ENCODE measurements at regions not wholly inside any gene's neighbourhood (a gene's known extent, or its start where the extent isn't known, plus 50 kb on each side); places are given as distances from the start of the nearest gene placed in this dataset.

DNA sequence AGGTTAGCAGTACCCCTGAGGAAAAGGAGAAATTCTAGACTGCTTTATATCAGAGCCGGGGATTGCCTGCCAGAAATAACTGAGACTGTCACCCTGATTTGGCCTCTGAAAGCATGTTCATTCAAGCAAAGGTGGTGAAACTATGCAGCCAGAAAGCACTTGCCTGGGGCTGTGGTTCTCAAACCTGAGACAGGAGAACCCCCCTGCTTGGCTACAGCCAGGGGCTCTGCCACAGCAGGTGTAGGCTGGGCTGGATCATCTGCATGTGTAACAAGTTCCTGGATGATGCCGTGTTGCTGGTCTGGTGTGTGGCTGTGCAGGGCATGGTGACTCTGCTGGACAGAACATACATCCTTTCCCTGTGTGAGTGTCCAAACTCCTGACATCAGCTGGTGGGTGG lies 157.8 kb downstream of the NXNL2 start:
- no peak for DNase-seq (ENCODE audit: low read depth in 1 of 2, low spot score in 1 of 2)

DNA sequence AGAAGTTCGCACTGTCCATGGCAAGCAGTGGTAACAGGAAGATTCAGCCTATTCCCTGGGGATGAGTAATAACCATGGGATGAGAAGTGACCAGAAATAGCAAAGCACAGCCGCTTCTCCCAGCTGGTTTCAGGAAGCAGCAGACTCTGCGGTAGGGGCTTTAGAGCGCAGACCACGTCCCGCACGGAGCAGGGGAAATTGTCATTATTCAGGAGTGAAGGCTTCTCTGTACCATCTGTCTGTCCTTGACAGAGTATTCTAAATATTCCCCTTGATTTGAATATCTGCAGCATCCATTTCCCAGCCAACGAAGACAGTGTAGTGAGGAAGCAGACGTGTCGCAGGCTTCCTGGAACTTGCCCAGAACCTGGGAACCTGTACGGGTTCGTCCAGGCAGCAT lies 159.6 kb downstream of the NXNL2 start:
- no peak for DNase-seq (ENCODE audit: low read depth in 1 of 2, low spot score in 1 of 2)

DNA sequence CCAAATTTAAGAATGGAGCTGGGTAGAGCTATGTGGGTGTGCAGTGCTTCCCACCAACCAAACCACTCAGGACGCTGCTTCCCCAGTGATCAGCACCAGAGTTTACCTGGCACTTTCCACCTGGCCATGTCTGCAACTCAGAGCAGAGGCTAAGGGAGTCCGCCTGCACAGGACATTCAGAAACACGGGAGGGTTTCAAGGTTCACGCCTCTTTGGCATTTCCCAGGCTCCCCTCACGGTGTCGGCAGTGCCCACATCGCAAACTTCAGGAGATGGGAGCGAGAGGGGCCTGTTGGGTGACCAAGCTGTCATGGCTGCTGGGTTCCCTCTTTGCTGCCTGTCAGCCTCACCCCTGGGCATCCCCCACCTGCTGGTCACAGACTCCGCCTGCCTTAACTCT lies 161.5 kb downstream of the NXNL2 start:
- no peak for DNase-seq (ENCODE audit: low read depth in 1 of 2, low spot score in 1 of 2)

DNA sequence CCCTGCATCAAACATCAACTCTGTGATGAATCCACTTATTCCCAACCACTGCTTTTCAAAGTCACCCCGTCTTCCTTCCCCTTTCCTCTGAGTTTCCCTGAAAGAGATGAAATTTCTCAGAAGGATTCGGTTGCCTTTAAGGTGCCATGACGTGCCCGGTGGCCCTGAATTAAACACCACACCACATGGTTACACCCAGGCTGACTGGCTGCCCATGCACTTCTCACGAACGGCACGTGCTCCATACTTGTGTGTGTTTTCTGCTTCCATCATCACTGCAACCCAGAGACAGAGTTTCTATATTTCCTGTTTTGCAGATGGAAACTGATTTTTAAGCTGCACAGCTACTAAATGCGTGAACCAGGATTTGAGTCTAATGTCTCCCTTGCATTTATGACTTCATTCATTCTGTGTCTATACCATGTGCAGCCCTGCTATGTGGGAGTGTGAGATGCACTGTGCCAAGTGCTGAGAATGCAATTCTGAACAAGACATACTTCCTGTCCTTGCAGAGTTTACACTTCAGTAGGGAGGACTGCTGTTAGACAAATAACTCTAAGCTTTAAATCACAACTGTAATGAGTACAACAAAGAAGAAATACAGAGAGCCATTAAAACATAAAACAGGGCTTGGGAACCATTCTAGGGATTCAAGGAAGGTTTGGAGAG lies 162.9 kb downstream of the NXNL2 start:
- DNase-seq (ENCODE audit: low read depth in 1 of 2, low spot score in 1 of 2), result no peak

DNA sequence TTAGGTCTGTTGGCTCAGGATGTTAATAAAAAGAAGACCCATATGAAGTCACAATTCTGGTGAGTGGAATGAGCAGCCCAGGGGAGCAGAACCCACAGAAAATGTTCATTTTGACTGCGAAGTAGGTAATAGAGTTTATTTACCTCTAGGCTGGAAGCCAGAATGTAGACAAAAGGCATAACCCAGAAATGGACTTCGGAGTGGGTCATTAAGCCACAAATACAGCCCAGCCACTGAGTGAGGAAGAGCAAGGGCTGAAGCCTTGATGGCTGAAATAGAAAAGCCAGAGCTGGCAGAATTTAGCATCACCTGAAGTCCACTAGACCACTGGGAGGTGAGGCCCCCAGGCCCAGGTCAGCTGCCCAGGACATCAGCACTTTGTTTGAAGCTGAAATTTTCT lies 168.0 kb downstream of the NXNL2 start:
- no peak for DNase-seq (ENCODE audit: low read depth in 1 of 2, low spot score in 1 of 2)

DNA sequence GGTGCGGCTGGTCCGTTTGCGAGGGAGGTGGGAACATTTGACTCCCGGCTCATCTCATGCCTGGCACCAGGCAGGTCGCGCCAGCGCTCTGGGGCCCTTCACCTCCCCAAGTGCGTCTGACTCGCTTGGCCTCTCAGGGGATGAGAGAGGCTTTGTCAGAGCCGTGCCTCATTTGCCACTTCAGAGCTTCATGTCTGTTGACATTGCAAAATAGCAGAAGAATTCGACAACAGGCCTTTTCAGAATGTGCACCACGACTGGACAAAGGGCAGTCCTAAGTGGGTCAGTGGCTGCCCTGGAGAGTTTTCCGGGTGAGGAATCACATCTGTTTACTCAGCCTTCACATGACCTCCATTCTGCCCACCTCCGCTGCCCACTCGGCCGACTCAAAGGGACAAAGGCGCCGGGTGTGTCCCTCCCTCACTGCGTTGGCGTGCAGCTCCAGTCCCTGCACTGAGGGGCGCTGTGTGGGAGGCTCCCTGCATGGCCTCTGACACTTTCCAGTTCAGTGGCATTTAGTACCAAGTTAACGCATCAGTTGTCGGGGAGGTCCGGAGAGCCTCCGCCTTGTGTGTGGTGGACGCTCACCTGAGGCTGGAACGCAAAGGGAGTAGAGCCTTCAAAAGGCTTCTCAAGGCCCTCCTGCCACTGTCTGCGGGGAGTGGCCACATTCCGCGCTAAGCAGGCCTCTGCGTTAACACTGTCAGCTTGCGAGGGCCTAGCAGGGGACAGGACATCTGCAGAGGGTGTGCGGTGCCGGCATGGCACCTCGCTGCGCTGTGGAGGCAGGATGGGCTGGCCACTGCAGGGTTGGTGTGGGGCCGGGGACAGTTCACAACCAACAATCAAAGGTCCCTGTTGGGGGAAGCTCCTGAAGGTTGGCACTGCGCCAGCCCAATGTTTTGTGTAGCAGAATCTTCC lies 171.5 kb downstream of the NXNL2 start:
- no peak for DNase-seq (ENCODE audit: low read depth in 1 of 2, low spot score in 1 of 2)

DNA sequence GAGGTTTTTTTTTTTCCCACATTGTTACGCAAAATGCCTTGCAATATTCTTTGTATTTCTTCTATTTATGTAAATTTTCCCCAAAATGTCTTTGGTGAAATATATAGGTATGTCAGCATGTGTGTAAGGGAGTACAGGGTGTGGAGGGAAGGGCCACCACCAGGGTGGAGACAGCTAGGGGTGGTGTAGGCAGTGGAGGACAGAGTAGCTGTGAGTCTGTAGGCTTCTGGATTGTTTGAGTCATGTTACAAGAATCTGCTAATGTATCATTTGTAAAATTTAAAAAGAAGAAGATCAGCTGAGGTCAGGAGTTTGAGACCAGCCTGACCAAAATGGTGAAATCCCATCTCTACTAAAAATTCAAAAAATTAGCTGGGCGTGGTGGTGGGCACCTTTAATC lies 175.5 kb downstream of the NXNL2 start:
- DNase-seq (ENCODE audit: low read depth in 1 of 2, low spot score in 1 of 2), result no peak

DNA sequence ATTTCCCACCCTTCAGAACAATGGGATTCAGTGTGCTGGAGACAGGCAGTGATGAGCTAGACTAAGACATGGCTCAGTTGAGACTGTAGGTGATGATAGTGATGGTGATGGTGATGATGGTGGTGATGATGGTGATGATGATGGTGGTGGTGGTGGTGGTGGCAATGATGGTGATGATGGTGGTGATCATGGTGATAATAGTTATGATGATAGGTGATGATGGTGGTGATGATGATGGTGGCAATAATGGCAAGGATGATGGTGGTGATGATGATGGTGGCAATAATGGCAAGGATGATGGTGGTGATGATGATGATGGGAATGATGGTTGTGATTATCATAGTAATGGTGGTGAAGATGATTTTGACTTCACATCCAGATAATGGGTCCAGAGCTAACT lies 176.7 kb downstream of the NXNL2 start:
- no peak for DNase-seq (ENCODE audit: low read depth in 1 of 2, low spot score in 1 of 2)

DNA sequence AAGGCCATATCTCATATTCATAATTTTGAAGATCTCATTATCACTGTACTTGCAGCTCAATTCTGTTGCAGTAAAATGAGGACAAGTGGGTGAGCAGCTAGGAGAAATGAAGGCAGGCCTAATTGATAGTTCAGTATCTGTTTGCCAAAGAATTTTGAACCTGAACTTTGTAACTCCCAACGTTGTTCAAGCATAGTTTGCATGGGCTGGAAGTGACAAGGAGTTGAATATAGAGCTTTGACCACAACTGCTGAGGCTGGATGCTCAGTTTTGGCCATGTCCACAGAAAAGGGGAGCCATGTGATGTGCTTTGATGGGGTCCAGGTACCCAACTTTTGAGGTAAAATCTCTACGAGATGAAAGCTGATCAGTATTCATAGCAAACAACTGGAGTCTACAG lies 177.5 kb downstream of the NXNL2 start:
- no peak for DNase-seq (ENCODE audit: low read depth in 1 of 2, low spot score in 1 of 2)

DNA sequence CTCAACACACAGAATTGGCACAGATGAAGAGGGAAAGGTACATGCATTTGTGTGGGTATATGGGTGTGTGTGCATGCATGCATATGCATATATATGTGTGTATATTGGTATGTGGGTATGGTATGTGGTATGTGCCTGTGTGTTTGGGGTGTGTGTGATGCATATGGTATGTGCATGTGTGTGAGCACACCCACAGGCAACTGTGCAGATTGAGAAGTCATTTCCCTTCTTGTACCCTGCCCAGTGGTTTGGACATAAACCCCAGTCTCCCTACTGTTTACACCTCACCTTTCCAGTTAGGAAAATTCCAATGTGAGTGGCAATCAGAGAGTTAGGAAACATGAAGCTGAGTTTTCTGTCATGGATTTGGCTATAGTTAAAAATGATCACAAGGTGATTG lies 178.0 kb downstream of the NXNL2 start:
- no peak for DNase-seq (ENCODE audit: low read depth in 1 of 2, low spot score in 1 of 2)

DNA sequence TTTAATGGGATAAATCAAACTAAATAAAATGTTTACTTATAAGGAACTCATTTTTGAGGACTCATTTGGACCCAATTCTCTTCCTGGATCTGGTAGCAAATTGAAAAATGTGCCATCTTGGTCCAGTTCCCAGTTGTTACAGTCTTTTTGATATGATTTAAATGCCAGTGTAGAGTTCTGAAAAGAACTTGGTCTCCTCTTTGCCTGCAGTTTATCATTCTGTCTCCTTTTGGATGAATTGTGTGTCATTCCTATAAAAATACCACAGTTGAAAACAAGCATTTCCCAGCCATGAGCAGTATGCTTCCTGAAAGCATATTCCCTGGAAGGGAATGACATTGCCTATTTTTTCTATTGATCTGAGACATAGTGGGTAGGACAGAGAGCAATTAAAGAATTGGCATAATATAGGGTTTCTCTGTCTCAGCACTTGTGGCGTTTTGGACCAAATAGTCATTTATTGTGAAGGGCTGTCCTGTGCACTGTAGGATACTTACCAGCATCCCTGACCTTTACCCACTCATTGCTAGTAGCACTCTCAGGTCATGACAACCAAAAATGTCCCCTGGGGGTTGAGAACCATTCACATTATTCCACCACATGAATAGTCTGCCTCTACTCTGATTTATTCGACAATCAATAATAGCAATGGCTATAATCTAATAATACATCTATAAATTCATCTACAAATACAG lies 181.8 kb downstream of the NXNL2 start:
- DNase-seq (ENCODE audit: low read depth in 1 of 2, low spot score in 1 of 2), result no peak

DNA sequence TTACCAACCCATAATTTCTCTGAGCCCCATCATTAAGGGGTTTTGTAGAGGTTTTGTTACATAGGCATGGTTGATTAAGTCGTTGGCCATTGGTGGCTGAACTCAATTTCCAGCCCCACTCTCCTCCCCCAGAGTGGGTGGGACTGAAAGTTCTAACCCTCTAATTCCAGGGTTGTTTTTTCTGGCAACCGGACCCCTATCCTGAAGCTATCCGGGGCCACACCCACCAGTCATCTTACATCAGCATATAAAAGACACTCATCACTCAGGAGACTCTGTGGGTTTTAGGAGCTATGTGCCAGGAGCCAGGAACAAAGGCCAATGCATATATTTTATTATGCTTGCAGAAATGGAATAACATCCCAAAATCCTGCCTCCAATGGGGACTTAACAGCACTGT lies 186.0 kb downstream of the NXNL2 start:
- no peak for DNase-seq (ENCODE audit: low read depth in 1 of 2, low spot score in 1 of 2)

DNA sequence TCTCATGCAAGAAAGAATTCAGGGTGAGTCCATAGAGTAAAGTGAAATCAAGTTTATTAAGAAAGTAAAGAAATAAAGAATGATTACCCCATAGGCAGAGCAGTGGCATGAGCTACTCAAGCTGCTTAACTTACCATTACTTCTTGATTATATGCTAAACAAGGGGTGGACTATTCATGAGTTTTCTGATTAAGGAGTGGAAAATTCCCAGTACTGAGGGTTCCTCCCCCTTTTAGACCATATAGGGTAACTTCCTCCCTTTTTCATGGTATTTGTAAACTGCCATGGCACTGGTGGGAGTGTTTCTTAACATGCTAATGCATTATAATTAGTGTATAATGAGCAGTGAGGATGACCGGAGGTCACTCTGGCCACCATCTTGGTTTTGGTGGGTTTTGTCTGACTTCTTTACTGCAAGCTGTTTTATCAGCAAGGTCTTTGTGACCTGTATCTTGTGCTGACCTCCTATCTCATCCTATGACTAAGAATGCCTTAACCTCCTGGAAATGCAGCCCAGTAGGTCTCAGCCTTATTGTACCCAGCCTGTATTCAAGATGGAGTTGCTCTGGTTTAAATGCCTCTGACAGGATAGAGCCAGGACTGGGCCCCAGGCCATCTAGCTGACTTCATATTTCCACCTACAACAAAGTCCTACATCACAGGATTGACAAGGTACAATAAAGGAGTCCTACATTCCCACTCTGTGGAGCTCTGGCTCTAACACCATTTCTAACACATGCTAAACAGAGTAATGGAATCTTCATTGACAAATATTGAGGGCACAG lies 186.7 kb downstream of the NXNL2 start:
- DNase-seq (ENCODE audit: low read depth in 1 of 2, low spot score in 1 of 2), result no peak

DNA sequence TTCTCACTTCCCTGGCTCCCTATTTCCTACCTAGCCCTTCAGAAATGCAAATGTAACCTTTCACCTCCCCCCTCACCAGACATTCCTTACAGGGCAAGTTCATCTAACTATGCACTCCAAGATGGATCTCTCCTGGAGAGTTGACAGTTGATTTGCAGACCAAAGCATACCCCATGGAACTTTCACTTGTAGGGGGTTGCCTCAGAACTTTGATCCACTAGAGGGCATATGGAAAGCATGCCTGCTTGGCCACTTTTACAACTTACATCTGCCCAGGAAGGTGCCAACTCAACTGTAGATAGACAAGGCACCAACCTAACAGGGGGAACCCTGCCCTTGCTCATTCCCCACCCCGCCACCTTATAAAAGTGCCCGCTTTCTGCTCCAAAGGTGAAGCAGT lies 187.8 kb downstream of the NXNL2 start:
- DNase-seq (ENCODE audit: low read depth in 1 of 2, low spot score in 1 of 2), result no peak

DNA sequence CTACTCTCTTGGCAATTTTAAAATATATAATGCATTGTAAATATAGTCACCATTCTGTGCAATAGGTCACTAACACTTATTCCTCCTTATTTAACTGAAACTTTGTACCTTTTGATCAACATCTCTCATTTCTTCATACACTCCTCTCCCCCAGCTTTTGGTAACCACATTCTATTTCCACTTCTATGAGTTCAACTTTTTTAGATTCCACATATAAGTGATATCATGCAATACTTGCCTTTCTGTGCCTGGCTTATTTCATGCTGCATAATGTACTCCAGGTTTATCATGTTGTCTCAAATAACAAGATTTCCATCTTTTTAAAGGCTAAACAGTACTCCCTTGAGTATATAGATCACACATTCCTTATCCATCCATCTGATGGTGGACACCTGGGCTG lies 188.8 kb downstream of the NXNL2 start:
- no peak for DNase-seq (ENCODE audit: low read depth in 1 of 2, low spot score in 1 of 2)

DNA sequence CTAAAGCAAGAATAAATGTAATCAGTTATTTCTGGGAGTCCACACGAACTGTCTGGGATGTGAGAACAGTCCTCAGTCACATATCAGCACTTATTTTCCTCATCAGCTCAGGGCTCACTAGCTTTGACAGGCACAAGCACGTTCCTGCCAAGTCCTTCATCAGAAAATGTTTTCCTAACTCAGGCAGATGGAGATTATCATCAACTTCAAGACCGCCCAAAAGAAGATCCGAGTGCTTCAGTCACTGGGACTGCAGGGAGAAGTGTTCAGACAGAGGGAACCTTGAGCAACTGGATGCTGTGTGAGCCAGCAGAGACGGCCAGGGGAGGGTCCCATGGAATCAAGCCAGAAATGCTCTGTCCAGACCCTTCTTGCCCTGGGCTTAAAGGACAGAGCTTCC lies 189.4 kb downstream of the NXNL2 start:
- DNase-seq (ENCODE audit: low read depth in 1 of 2, low spot score in 1 of 2), result no peak

DNA sequence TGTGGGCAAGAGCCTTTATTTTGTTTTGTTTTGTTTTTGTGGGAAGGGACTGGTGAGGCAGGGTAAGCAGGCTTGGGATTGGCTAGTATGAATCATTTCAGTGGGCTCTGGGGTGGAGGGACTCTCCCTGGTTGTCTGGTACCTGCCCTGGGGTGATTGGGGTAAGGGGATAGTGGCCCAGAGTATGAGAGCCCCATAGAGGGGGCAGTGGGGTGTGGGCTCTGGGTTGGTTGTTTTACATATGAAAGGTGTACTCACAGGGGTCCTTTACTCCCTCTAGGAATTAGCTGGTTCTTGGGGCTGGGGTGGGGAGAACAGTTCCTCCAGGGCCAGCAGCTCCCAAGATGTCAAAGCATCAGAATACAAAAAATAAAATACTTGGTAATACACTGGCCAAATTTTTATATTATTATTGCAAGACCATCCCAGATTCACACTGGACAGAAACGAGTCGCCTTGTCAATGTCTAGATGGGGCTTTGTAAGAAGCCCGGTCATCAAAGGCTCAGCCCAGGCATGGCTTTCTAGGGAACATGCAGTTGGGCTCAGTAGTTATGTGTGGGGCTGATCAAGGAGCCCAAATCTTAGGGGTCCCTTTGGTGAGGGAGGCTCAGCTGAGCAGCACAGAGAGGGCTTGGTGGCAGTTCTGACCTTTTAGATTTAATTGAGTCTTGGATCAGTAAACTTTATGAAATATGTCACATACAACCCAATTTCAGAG lies 190.5 kb downstream of the NXNL2 start:
- no peak for DNase-seq (ENCODE audit: low read depth in 1 of 2, low spot score in 1 of 2)

DNA sequence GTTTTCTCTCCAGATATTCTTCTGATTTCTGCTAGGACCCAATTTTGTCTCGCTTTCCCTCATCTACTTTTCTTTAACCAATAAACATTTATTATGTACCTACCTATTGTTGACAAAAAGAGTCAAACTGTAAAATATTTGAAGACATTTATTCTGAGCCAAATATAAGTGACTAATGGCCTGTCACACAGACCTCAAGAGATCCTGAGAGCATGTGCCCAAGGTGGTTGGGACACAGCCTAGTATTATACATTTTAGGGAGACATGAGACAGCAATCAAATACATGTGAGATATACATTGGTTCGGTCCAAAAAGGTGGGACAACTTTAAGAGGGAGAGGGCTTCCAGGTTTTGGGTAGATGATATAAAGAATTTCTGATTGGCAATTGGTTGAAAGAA lies 191.8 kb downstream of the NXNL2 start:
- no peak for DNase-seq (ENCODE audit: low read depth in 1 of 2, low spot score in 1 of 2)

DNA sequence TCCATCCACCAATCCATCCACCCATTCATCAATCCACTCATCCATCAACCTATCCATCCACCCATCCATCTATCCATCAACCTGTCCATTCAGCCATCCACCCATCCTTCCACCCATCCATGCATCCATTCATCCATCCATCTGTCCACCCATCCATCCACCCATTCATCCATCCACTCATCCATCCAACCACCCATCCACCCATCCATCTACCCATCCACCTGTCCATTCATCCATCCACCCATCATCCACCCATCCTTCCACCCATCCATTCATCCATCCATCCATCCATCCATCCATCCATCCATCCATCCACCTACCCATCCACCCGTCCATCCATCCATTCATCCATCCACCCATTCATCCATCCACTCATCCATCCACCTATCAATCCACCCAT lies 195.8 kb downstream of the NXNL2 start:
- no peak for DNase-seq (ENCODE audit: low read depth in 1 of 2, low spot score in 1 of 2)

DNA sequence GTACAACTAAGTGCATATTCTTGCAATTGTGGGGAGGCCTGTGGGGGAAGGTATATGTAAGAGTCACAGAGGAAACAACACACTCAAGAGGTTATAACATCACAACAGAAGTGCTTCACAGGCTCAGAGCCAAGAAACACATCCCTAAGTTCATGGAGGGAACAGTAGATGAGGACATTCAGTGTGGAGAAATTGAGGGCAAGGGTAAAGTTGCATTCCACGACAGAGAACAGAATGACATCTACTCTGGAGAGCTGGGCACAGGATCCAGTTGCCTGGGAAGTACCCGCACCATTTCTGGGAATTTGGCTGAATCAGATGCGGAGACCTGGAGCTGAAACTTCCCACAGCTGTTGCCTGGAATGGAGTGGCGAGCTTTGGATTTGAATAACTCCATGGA lies 197.2 kb downstream of the NXNL2 start:
- DNase-seq (ENCODE audit: low read depth in 1 of 2, low spot score in 1 of 2), result no peak

Measured in activated CD4-positive, alpha-beta T cell treated with anti-CD3 and anti-CD28 coated beads, Interleukin-2, amount 50 U/mL, for 24 hours (primary cell).